ENCODE measurements at regions not wholly inside any gene's neighbourhood (a gene's known extent, or its start where the extent isn't known, plus 50 kb on each side); places are given as distances from the start of the nearest gene placed in this dataset.
A peak's percentile ranks its signal among the peaks of the same experiment; 100 is the strongest.

DNA sequence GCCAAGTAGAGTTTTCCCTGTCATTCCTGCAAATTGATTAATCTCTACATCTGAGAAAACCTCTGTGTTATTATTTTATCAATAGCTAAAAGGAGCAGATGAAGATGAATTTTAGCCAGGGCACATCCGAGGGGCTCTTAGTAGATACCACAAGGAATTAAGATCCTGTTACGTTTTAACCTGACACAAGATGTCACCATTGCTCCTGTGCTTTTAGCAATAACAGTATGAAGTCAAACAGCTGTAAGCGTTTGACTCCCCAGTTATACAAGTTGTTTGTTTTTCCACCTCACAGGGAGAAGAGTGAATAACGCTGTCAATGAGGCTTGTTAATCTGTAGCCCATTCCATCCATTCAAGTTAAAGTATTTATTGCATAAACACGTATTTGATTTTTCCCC, 76.0 kb upstream of the AP1S2 start:
- H3K36me3 ChIP-seq: no peaks in the 10 kb centered on the region
- FAIRE-seq (no peak), ATAC-seq (peak in 3 of 4 donors; percentile 57 to 64 (median 60)), DNase-seq (no peak)
- no peaks in the 10 kb centered on the region for H3K4me1 ChIP-seq
- no peak overlapping the region for H3K27ac ChIP-seq
- peaks cover 0 to 5% (median 0%) of the 10 kb centered on the region in 4 donors for H3K27me3 ChIP-seq
- TF ChIP-seq, protein P1, sequence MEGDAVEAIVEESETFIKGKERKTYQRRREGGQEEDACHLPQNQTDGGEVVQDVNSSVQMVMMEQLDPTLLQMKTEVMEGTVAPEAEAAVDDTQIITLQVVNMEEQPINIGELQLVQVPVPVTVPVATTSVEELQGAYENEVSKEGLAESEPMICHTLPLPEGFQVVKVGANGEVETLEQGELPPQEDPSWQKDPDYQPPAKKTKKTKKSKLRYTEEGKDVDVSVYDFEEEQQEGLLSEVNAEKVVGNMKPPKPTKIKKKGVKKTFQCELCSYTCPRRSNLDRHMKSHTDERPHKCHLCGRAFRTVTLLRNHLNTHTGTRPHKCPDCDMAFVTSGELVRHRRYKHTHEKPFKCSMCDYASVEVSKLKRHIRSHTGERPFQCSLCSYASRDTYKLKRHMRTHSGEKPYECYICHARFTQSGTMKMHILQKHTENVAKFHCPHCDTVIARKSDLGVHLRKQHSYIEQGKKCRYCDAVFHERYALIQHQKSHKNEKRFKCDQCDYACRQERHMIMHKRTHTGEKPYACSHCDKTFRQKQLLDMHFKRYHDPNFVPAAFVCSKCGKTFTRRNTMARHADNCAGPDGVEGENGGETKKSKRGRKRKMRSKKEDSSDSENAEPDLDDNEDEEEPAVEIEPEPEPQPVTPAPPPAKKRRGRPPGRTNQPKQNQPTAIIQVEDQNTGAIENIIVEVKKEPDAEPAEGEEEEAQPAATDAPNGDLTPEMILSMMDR (IDR thresholded peaks at IDR 0.05): no peak
- H3K9me3 ChIP-seq: no peaks in the 10 kb centered on the region
- no peak overlapping the region for H3K4me3 ChIP-seq
- 8 to 10% methylated on average over 5 of the region's 5 CpGs for WGBS, 2 donors
- intact Hi-C loops (cut with DNase I): no loop called here

DNA sequence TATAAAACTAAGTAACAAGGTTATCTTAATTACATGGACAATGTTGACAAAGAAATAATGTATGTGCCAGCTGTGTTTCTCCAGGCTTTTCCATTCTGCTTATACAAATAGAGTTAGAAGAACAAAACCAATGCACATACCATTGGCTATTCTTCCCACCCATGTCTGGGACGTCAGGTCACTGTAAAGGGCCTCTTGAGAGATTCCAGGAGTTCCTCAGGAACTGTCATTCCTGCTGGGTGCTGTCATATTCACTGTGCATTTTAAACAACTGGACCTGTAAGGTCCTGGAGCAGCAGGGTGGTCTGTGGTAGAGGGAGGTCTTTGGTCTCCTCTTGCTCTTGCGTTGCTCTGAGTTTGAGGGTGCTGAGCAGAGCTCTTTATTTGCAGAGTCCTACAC, 74.6 kb upstream of the AP1S2 start:
- Histone ChIP-seq H3K36me3 (no peaks in the 10 kb centered on the region), H3K27ac (no peak overlapping the region), H3K9me3 (no peaks in the 10 kb centered on the region), H3K27me3 (peaks cover 0 to 9% (median 2%) of the 10 kb centered on the region in 4 donors), H3K4me3 (no peak overlapping the region), H3K4me1 (no peaks in the 10 kb centered on the region)
- ATAC-seq (no peak), DNase-seq (no peak), FAIRE-seq (no peak)
- WGBS, 2 donors: 48 to 68% methylated on average over 2 of the region's 2 CpGs
- TF ChIP-seq, protein P1 (IDR thresholded peaks at IDR 0.05): no peak
- intact Hi-C loops (cut with DNase I): no loop called here

DNA sequence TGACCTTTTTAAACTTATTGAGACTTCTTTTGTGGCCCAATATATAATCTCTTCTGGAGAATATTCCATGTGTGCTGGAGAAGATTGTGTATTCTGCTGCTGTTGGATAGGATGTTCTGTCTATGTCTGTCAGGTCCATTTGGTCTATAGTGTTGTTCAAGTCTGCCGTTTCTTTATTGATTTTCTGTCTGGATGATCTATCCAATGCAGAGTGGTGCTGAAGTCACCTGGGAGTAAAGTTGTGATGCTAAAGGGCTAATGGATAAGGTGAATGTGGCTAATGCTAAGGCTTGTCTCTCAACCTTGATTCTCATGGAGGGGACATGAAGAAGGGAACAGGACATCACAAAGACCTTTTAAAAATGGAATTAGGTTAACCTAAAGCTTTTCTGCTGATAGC, 72.0 kb upstream of the AP1S2 start:
- WGBS, 2 donors: 13 to 14% methylated on average over 1 of the region's 1 CpG
- intact Hi-C loops (cut with DNase I): no loop called here
- Histone ChIP-seq H3K4me1 (no peaks in the 10 kb centered on the region), H3K27ac (no peak overlapping the region), H3K27me3 (peaks cover 0 to 9% (median 2%) of the 10 kb centered on the region in 4 donors), H3K9me3 (no peaks in the 10 kb centered on the region), H3K4me3 (no peak overlapping the region), H3K36me3 (no peaks in the 10 kb centered on the region)
- ATAC-seq: no peak
- no peak for DNase-seq
- TF ChIP-seq, protein P1 (IDR thresholded peaks at IDR 0.05): no peak
- no peak for FAIRE-seq

DNA sequence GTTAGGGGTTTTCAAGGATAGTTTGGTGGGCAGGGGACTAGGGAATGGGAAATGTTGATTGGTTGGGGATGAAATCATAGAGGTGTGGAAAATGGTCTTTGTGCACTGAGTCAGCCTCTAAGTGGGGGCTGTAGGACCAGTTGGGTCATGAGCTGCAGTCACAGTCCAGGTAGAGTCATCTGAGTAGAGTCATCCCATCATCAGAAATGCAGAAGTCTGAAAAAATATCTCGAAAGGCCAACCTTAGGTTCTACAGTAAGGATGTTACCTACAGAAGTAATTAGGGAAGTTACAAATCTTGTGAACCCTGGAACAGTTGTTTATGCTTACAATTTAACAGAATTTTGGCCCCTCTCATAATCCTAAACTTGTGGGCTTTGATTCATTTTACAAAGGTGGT, 63.4 kb upstream of the AP1S2 start:
- H3K27ac ChIP-seq: no peak overlapping the region
- H3K4me3 ChIP-seq: no peak overlapping the region
- TF ChIP-seq, protein P1 (IDR thresholded peaks at IDR 0.05): no peak
- no peak for DNase-seq
- intact Hi-C loops (cut with DNase I): no loop called here
- FAIRE-seq: no peak
- peaks cover 0 to 8% (median 0%) of the 10 kb centered on the region in 4 donors for H3K27me3 ChIP-seq
- 74 to 78% methylated on average over 1 of the region's 1 CpG for WGBS, 2 donors
- H3K9me3 ChIP-seq: no peaks in the 10 kb centered on the region
- H3K4me1 ChIP-seq: no peaks in the 10 kb centered on the region
- no peaks in the 10 kb centered on the region for H3K36me3 ChIP-seq
- no peak for ATAC-seq

DNA sequence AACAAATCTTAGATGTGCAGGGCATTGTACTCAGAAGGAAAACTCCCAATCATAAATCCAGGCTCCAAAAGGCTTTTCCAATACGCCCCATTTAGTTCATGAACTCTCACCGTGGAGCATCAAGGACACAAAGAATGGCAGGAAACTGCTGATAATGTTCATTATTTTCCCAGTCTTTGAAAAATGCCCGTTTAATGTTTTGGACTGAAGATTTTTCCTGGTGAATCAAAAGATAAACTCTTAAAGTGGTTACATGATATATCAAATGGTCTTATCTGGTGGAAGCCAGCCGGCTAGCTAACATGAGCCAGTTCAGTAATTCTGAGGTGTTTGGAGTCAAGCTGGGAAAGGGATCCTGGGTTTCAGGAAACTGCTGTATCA, 62.1 kb upstream of the AP1S2 start:
- 31 to 40% methylated on average over 4 of the region's 4 CpGs for WGBS, 2 donors

More for the DNA sequence above, 62.1 kb upstream of the AP1S2 start:
- no peak for ATAC-seq
- H3K27me3 ChIP-seq: peaks cover 0 to 8% (median 0%) of the 10 kb centered on the region in 4 donors
- DNase-seq: no peak
- no peak overlapping the region for H3K27ac ChIP-seq
- intact Hi-C loops (cut with DNase I): no loop called here
- H3K4me3 ChIP-seq: no peak overlapping the region
- TF ChIP-seq, protein P1 (IDR thresholded peaks at IDR 0.05): no peak
- H3K36me3 ChIP-seq: no peaks in the 10 kb centered on the region
- no peaks in the 10 kb centered on the region for H3K9me3 ChIP-seq
- no peak for FAIRE-seq
- H3K4me1 ChIP-seq: no peaks in the 10 kb centered on the region

All from pancreas (tissue), 10 donors.